Lung (tissue), 11 donors: ENCODE measurements at regions not wholly inside any gene's neighbourhood (a gene's known extent, or its start where the extent isn't known, plus 50 kb on each side); places are given as distances from the start of the nearest gene placed in this dataset.

Source experiments
- ATAC-seq: fragments of 200-7000 bp; cut with Tn5 transposase; one replicate; pipeline ENCODE4 v1.9.1; 2020; ENCODE audit warnings: moderate number of reproducible peaks; ENCODE audit not compliant: insufficient read depth, low FRiP score
- DNase-seq, 3 donors: peaks; one replicate each; pipeline ENCODE4 v3.0.0-alpha.2; 2013 to 2017
- H3K27ac ChIP-seq, 2 donors: one replicate each; pipeline ENCODE4 v1.5.1; 2013; ENCODE audit warnings: mild to moderate bottlenecking in 2 of 2, moderate library complexity in 2 of 2, control low read depth in 1 of 2, inconsistent platforms in 1 of 2, low read depth in 1 of 2, low read length in 1 of 2
- H3K27me3 ChIP-seq, 3 donors: one replicate each; pipeline ENCODE4 v1.5.1; 2013; ENCODE audit warnings: low read length in 2 of 3; ENCODE audit not compliant: control insufficient read depth in 3 of 3, insufficient read depth in 3 of 3
- H3K36me3 ChIP-seq, 4 donors: one replicate each; pipeline ENCODE4 v1.5.1; 2013; ENCODE audit warnings: low read length in 4 of 4, mild to moderate bottlenecking in 1 of 4, moderate library complexity in 1 of 4; ENCODE audit not compliant: control insufficient read depth in 4 of 4, insufficient read depth in 4 of 4
- H3K4me1 ChIP-seq, 5 donors: one replicate each; pipeline ENCODE4 v1.5.1; 2013; ENCODE audit warnings: low read length in 5 of 5, mild to moderate bottlenecking in 2 of 5, moderate library complexity in 1 of 5; ENCODE audit not compliant: control insufficient read depth in 5 of 5, insufficient read depth in 5 of 5
- H3K4me3 ChIP-seq: one replicate; pipeline ENCODE4 v1.5.1; 2013; ENCODE audit warnings: mild to moderate bottlenecking, control low read depth, moderate library complexity
- H3K9ac ChIP-seq, 2 donors: one replicate each; pipeline ENCODE4 v1.5.1; 2013; ENCODE audit warnings: low read length in 2 of 2, control low read depth in 1 of 2; ENCODE audit not compliant: insufficient read depth in 1 of 2
- H3K9me3 ChIP-seq, 4 donors: one replicate each; pipeline ENCODE4 v1.5.1; 2013; ENCODE audit warnings: low read length in 3 of 4, mild to moderate bottlenecking in 1 of 4, moderate library complexity in 1 of 4; ENCODE audit not compliant: control insufficient read depth in 4 of 4, insufficient read depth in 3 of 4
- CTCF ChIP-seq: IDR thresholded peaks from 2 replicates; pipeline ENCODE4 v1.5.1; 2012; ENCODE audit warnings: mild to moderate bottlenecking; ENCODE audit errors: control extremely low read depth, extremely low read depth
- WGBS, 2 donors: extraction: QIAGEN DNeasy Blood & Tissue Kit; methylation state at CpG; one replicate each; pipeline ENCODE4 v1.1.7; 2013; 5-methylcytosine and 5-hydroxymethylcytosine counted together
- donor health status: control.
- donor health status: control.
- donor health status: Bipolar disorder and iron deficiency.
- donor health status: healthy.
- donor health status: DM: yes; HTN: yes; CAD: no.

- no peak overlapping the region for H3K4me3 ChIP-seq
- peaks cover 0 to 3% (median 0%) of the 10 kb centered on the region in 4 donors for H3K9me3 ChIP-seq
- no peak overlapping the region for H3K27ac ChIP-seq
- no peaks in the 10 kb centered on the region for H3K36me3 ChIP-seq
- ATAC-seq, result no peak
- peak in 2 of 3 donors; percentile 31 to 52 for DNase-seq
- H3K4me1 ChIP-seq, result peaks cover 0 to 33% (median 18%) of the 10 kb centered on the region in 5 donors
- 80 to 89% methylated on average over 8 of the region's 8 CpGs for WGBS, 2 donors
- H3K9ac ChIP-seq, result no peak overlapping the region
- TF ChIP-seq CTCF, result no peak
- no peaks in the 10 kb centered on the region for H3K27me3 ChIP-seq
Observed at GRCh38 chr15:100712226-100712625, 109.8 kb downstream of the ASB7 start.

GRCh38 chr15:100713163-100713867 is 110.9 kb downstream of the ASB7 start:
- H3K27ac ChIP-seq, result no peak overlapping the region

GRCh38 chr15:100714034-100714748 is 111.8 kb downstream of the ASB7 start:
- H3K27me3 ChIP-seq, result no peaks in the 10 kb centered on the region
- H3K4me3 ChIP-seq, result no peak overlapping the region
- DNase-seq (no peak), ATAC-seq (no peak)
- no peak for TF ChIP-seq CTCF
- H3K4me1 ChIP-seq, result peaks cover 0 to 30% (median 18%) of the 10 kb centered on the region in 5 donors
- 73 to 82% methylated on average over 13 of the region's 13 CpGs for WGBS, 2 donors
- H3K36me3 ChIP-seq, result no peaks in the 10 kb centered on the region
- no peak overlapping the region for H3K9ac ChIP-seq
- peaks cover 0 to 3% (median 0%) of the 10 kb centered on the region in 4 donors for H3K9me3 ChIP-seq
- peak overlapping the region in 1 of 2 donors; percentile 56 for H3K27ac ChIP-seq

More at GRCh38 chr15:100713163-100713867, 110.9 kb downstream of the ASB7 start:
- whole genome bisulfite sequencing, 2 donors, result 74 to 89% methylated on average over 22 of the region's 22 CpGs
- no peak overlapping the region for H3K9ac ChIP-seq
- H3K9me3 ChIP-seq, result peaks cover 0 to 3% (median 0%) of the 10 kb centered on the region in 4 donors
- H3K36me3 ChIP-seq, result no peaks in the 10 kb centered on the region
- H3K4me1 ChIP-seq, result peaks cover 0 to 33% (median 18%) of the 10 kb centered on the region in 5 donors
- no peak overlapping the region for H3K4me3 ChIP-seq
- no peak for DNase-seq
- peak; percentile 63 for ATAC-seq
- H3K27me3 ChIP-seq, result no peaks in the 10 kb centered on the region
- TF ChIP-seq CTCF, result no peak
